Peyer's patch (tissue), 4 donors: ENCODE measurements at regions not wholly inside any gene's neighbourhood (a gene's known extent, or its start where the extent isn't known, plus 50 kb on each side); places are given as distances from the start of the nearest gene placed in this dataset.

Experiments used
- CTCF ChIP-seq, 6 experiments: fragments of 450-650 bp in 4 of 6; fragments of 200-600 bp in 2 of 6; sonication (generic) in 1 of 6; IDR thresholded peaks; one replicate each; pipeline ENCODE4 v1.5.1; 2017 to 2019; ENCODE audit warnings: antibody characterized with exemption in 6 of 6, mild to moderate bottlenecking in 3 of 6, moderate library complexity in 1 of 6
- POLR2A ChIP-seq, 2 donors: fragments of 450-650 bp; IDR thresholded peaks; one replicate each; pipeline ENCODE4 v1.5.1; 2017; ENCODE audit warnings: antibody characterized with exemption in 2 of 2, mild to moderate bottlenecking in 2 of 2, moderate library complexity in 2 of 2

- no peak for TF ChIP-seq CTCF (IDR thresholded peaks at IDR 0.05)
- TF ChIP-seq POLR2A (IDR thresholded peaks at IDR 0.05), result no peak
Measured at GRCh38 chr13:90016688-90017087, 1330.8 kb upstream of the MIR17HG start.
